HFFc6 (cell line): ENCODE measurements at regions not wholly inside any gene's neighbourhood (a gene's known extent, or its start where the extent isn't known, plus 50 kb on each side); places are given as distances from the start of the nearest gene placed in this dataset.

Experiments
- DNase-seq: peaks from one replicate; pipeline ENCODE4 v3.0.0-alpha.2; 2018
- H3K27ac Mint-ChIP-seq: 2 replicates; pipeline ENCODE4 v1.8.0; 2020; ENCODE audit warnings: mild to moderate bottlenecking, mixed read lengths
- H3K27me3 Mint-ChIP-seq: 2 replicates; pipeline ENCODE4 v1.8.0; 2021; ENCODE audit warnings: mild to moderate bottlenecking, moderate library complexity, mixed read lengths; ENCODE audit not compliant: insufficient read depth
- H3K36me3 Mint-ChIP-seq: 2 replicates; pipeline ENCODE4 v1.8.0; 2021; ENCODE audit warnings: low read depth, mixed read lengths
- H3K4me1 Mint-ChIP-seq: 2 replicates; pipeline ENCODE4 v1.8.0; 2020; ENCODE audit warnings: low read depth, mixed read lengths
- H3K4me3 Mint-ChIP-seq: 2 replicates; pipeline ENCODE4 v1.8.0; 2020; ENCODE audit warnings: mild to moderate bottlenecking, moderate library complexity, mixed read lengths
- H3K9me3 Mint-ChIP-seq: 2 replicates; pipeline ENCODE4 v1.8.0; 2020; ENCODE audit warnings: mild to moderate bottlenecking, mixed read lengths
- TF ChIP-seq, protein P1 (sequence below): fragments of 200-600 bp; sonication (generic); IDR thresholded peaks from 2 replicates; pipeline ENCODE4 v1.5.0; 2021; ENCODE audit warnings: antibody characterized with exemption, mild to moderate bottlenecking

DNA sequence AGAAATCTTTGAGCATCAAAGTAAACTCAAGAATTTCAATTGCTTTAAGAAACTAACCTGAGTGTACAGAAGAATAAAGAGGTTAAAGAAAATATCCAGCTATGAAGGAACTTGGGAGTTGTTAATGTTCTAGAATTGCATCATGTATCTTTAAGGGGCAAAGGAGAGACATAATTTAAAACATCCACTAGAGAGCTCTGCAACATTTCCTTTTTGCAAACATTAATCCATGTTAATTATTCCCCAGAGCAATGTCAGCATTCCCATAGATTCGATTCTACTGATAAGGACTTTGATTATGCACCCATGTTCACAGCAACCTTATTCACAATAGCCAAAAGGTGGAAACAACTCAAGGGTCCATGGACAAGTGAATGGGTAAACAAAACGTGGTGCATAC is 80.2 kb upstream of the SORBS2 start:
- DNase-seq, result no peak
- Mint-ChIP-seq H3K4me1 (no peaks in the 10 kb centered on the region), H3K4me3 (no peak overlapping the region), H3K27me3 (peaks cover 17% of the 10 kb centered on the region), H3K9me3 (peaks cover 11% of the 10 kb centered on the region), H3K27ac (no peak overlapping the region), H3K36me3 (peaks cover 7% of the 10 kb centered on the region)
- TF ChIP-seq, protein P1, sequence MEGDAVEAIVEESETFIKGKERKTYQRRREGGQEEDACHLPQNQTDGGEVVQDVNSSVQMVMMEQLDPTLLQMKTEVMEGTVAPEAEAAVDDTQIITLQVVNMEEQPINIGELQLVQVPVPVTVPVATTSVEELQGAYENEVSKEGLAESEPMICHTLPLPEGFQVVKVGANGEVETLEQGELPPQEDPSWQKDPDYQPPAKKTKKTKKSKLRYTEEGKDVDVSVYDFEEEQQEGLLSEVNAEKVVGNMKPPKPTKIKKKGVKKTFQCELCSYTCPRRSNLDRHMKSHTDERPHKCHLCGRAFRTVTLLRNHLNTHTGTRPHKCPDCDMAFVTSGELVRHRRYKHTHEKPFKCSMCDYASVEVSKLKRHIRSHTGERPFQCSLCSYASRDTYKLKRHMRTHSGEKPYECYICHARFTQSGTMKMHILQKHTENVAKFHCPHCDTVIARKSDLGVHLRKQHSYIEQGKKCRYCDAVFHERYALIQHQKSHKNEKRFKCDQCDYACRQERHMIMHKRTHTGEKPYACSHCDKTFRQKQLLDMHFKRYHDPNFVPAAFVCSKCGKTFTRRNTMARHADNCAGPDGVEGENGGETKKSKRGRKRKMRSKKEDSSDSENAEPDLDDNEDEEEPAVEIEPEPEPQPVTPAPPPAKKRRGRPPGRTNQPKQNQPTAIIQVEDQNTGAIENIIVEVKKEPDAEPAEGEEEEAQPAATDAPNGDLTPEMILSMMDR, result no peak

DNA sequence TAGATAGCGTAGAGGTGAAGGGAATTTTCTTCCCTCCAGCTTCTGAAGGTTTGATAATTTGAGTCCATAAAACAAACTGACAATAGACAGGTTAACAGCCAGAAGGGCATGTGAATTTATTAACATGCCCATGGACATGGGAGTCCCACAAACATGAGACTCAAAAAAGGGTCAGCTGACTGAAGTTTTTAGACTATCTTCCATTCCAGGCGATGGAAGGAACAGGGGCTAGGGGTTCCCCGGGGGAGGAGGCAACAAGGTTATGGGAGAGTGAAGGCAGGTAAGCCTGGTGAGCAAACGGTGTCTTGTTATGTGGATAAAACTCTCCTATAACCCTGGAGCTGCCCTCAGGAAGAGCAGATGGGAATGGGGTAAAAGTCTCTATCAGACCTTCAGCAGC is 81.5 kb upstream of the SORBS2 start:
- Mint-ChIP-seq H3K27me3 (peaks cover 17% of the 10 kb centered on the region), H3K36me3 (peaks cover 2% of the 10 kb centered on the region), H3K27ac (no peak overlapping the region), H3K4me3 (no peak overlapping the region), H3K4me1 (no peaks in the 10 kb centered on the region), H3K9me3 (peaks cover 5% of the 10 kb centered on the region)
- TF ChIP-seq, protein P1, result no peak
- DNase-seq, result no peak

DNA sequence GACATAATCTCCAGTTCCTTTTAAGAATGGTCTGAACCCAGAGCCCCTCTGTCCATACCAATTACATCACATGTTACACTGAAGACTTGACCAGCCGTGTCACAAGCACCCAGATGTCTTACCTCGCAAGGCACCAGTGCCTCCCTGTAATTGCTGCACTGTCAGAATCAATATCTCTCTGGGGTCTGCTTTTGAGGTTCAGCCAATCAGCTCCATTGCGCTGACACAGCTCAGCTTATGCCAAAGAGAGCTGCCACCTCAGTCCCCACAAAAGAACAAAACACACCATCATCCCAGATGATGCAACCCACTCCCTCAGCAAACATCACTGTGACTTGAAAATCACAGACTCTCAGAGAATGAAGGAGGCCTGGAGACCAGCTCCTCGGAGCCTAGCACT is 82.5 kb upstream of the SORBS2 start:
- H3K4me3 Mint-ChIP-seq, result no peak overlapping the region
- no peaks in the 10 kb centered on the region for H3K9me3 Mint-ChIP-seq
- no peaks in the 10 kb centered on the region for H3K36me3 Mint-ChIP-seq
- TF ChIP-seq, protein P1, result no peak
- no peaks in the 10 kb centered on the region for H3K4me1 Mint-ChIP-seq
- no peak for DNase-seq
- H3K27ac Mint-ChIP-seq, result no peak overlapping the region
- H3K27me3 Mint-ChIP-seq, result peaks cover 16% of the 10 kb centered on the region

DNA sequence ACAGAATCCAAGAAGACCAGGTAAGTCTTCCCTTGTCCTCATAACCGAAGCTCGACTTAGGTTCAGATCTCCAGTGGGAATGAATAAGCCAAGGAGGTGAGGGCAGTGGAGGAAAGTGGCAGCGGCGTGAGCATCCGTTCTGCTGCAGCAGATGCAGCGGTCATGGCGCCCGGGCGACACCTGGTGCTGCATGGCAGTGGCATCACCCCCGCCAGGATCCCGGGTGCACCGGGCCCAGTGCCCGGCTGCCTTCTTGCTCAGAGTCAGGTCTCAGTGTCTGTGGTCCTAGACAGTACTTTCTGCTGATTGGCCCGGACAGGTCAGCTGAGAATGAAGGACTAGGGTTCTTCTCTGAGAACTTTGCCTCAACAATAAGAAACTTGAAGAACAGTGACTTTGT is 83.4 kb upstream of the SORBS2 start:
- H3K9me3 Mint-ChIP-seq, result no peaks in the 10 kb centered on the region

DNA sequence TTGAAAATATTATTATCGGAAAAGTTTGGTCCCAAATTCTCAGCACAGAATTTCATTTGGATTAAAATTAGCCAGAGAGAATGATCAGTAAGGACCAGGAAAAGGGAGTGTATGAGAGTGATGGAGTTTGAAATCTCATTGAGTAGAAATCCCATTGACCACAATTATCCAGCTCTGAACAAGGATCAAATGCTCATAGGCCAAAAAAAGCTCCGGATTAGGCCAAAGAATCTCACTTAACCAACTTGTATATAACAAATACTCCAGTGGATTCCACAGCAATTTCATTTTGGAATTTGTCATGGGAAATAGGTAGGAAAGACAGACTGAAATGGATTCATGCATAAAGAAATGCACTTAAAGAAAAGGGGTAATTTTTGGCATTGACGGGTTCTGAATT is 83.9 kb upstream of the SORBS2 start:
- Mint-ChIP-seq H3K36me3 (no peaks in the 10 kb centered on the region), H3K4me1 (no peaks in the 10 kb centered on the region), H3K4me3 (no peak overlapping the region), H3K27me3 (peaks cover 12% of the 10 kb centered on the region), H3K27ac (no peak overlapping the region), H3K9me3 (no peaks in the 10 kb centered on the region)
- TF ChIP-seq, protein P1, result no peak
- DNase-seq, result no peak

More for the DNA sequence above, 83.4 kb upstream of the SORBS2 start:
- DNase-seq, result no peak
- no peak overlapping the region for H3K4me3 Mint-ChIP-seq
- H3K4me1 Mint-ChIP-seq, result no peaks in the 10 kb centered on the region
- no peaks in the 10 kb centered on the region for H3K36me3 Mint-ChIP-seq
- no peak overlapping the region for H3K27ac Mint-ChIP-seq
- H3K27me3 Mint-ChIP-seq, result peaks cover 16% of the 10 kb centered on the region
- TF ChIP-seq, protein P1, result no peak

DNA sequence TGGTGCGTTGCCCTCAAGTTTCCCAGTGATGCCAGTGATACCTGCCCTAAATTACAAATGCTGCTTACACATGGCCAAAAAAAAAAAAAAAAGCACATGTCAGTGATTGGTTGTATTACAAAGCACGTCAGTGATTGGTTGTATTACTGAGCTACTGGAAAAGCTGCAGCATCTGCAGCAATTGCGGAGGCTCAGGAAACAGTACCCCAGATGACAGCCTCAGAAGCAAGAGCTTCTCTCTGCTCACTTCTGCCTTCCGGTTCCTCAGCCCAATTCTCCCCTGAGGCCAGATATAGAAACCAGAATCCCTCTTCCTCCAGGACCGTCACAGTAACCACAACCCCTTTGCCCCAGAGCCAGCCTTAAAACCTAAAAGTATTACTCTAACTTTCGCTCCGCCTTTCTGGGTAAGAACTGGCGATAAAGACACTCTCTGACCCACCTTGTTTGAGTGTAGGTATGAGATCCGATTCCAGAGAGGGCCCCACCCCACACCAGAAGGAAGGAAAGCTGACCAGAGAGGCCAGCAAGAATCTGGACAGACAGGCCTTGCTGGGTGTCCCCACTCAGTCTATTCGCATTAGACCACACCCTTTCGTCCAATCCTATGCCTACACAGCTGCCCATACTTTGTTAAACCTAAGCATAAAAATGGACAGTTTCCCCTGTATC is 85.0 kb upstream of the SORBS2 start:
- Mint-ChIP-seq H3K27ac (no peak overlapping the region), H3K4me1 (no peaks in the 10 kb centered on the region), H3K4me3 (no peak overlapping the region)

More for the DNA sequence above, 85.0 kb upstream of the SORBS2 start:
- TF ChIP-seq, protein P1, result no peak
- DNase-seq, result no peak
- Mint-ChIP-seq H3K9me3 (no peaks in the 10 kb centered on the region), H3K27me3 (peaks cover 12% of the 10 kb centered on the region), H3K36me3 (no peaks in the 10 kb centered on the region)
